ENCODE measurements at regions not wholly inside any gene's neighbourhood (a gene's known extent, or its start where the extent isn't known, plus 50 kb on each side); places are given as distances from the start of the nearest gene placed in this dataset.

DNA sequence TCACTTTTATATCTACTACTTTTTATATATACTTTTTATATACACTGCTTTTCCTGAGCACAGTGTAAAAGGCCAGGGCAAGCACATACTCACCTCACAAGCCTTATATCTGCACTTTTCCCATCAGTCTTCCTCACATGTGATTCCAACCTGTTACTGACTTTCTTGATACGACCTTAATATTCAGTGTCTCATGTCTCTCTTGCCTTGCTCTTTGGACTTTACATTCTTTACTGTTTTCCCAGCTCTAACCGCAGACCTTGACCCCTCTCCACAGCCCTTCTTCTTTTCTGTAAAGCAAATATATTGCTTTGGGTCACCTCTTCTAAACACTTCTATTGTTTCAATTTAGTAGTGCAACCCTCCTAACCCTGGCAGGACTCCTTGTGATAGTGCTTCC, 353.1 kb upstream of the ANO5 start:
- H3K4me1 ChIP-seq: no peaks in the 10 kb centered on the region
- no peak overlapping the region for H3K4me3 ChIP-seq
- intact Hi-C loops (cut with DNase I): loop anchor here in 1 of 2 donors (10.0 kb wide), 1 partner anchor 45 kb away; no protein-coding TSS in a partner anchor
- H3K27ac ChIP-seq: no peak overlapping the region
- no peaks in the 10 kb centered on the region for H3K36me3 ChIP-seq
- DNase-seq (no peak), ATAC-seq (no peak)
- H3K27me3 ChIP-seq: no peaks in the 10 kb centered on the region
- no peaks in the 10 kb centered on the region for H3K9me3 ChIP-seq
- TF ChIP-seq, protein P1, sequence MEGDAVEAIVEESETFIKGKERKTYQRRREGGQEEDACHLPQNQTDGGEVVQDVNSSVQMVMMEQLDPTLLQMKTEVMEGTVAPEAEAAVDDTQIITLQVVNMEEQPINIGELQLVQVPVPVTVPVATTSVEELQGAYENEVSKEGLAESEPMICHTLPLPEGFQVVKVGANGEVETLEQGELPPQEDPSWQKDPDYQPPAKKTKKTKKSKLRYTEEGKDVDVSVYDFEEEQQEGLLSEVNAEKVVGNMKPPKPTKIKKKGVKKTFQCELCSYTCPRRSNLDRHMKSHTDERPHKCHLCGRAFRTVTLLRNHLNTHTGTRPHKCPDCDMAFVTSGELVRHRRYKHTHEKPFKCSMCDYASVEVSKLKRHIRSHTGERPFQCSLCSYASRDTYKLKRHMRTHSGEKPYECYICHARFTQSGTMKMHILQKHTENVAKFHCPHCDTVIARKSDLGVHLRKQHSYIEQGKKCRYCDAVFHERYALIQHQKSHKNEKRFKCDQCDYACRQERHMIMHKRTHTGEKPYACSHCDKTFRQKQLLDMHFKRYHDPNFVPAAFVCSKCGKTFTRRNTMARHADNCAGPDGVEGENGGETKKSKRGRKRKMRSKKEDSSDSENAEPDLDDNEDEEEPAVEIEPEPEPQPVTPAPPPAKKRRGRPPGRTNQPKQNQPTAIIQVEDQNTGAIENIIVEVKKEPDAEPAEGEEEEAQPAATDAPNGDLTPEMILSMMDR (IDR thresholded peaks at IDR 0.05): no peak

DNA sequence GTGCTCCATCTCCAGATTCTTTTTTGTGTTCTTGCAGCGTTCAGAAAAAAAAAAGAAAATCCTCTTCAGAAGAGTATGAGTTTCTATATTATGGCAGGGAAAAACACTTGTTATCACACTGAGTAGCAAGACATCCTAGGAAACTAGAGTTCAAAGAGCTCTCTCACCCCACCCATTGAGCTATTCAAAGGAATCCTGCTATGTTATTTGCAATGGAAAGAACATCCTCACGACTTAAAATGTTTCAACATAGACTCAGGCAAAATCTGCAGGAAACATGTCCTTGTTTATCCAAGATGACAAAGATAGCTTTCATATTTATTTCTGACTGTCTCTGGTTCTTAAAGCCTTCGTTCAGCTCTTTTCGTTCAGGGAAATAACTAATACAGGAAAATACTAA, 331.6 kb upstream of the ANO5 start:
- Histone ChIP-seq H3K36me3 (no peaks in the 10 kb centered on the region), H3K9me3 (no peaks in the 10 kb centered on the region), H3K4me1 (no peaks in the 10 kb centered on the region), H3K4me3 (no peak overlapping the region), H3K27me3 (no peaks in the 10 kb centered on the region), H3K27ac (no peak overlapping the region)
- TF ChIP-seq, protein P1 (IDR thresholded peaks at IDR 0.05): no peak
- intact Hi-C loops (cut with DNase I): no loop called here
- ATAC-seq (no peak), DNase-seq (no peak)

DNA sequence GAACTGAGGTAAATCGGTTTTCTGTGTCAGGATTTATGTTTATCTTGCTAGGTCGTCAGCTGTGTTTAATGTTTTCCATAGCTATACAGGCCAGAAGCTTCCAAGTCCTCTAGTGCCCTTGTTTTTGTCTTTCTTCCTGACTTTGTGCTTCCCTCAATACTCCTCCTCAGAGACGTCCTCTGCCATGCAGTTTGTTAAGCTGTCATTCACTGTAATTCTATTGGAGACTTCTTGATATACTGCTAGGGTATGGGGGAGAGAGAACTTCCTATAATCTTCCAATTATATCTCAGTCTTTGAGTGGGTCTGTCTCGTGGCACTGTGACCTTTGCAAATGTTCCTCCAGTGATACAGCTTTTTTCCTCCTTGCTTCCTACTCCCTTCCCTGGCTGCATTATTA, 327.3 kb upstream of the ANO5 start:
- Histone ChIP-seq H3K27me3 (no peaks in the 10 kb centered on the region), H3K4me3 (no peak overlapping the region), H3K36me3 (no peaks in the 10 kb centered on the region), H3K9me3 (no peaks in the 10 kb centered on the region), H3K27ac (no peak overlapping the region), H3K4me1 (no peaks in the 10 kb centered on the region)
- DNase-seq (no peak), ATAC-seq (no peak)
- intact Hi-C loops (cut with DNase I): no loop called here
- TF ChIP-seq, protein P1 (IDR thresholded peaks at IDR 0.05): no peak

DNA sequence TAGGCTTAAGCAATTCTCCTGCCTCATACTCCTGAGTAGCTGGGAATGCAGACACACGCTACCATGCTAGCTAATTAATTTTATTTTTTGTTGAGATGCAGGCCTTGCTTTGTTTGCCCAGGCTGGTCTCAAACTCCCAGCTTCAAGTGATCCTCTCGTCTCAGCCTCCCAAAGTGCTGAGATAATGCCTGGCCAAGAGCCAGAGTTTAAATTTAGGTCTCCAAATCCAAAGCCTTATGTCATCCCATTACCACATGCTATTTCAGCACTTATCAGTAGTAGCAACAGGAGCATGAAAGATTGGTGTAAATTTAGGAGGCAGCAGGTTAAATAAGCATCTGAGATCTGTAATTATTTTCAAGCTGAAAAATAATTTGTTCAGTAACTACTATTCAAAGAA, 326.1 kb upstream of the ANO5 start:
- H3K4me3 ChIP-seq: no peak overlapping the region
- intact Hi-C loops (cut with DNase I): no loop called here
- no peak overlapping the region for H3K27ac ChIP-seq
- TF ChIP-seq, protein P1 (IDR thresholded peaks at IDR 0.05): no peak
- no peaks in the 10 kb centered on the region for H3K9me3 ChIP-seq
- DNase-seq: no peak
- H3K27me3 ChIP-seq: no peaks in the 10 kb centered on the region
- H3K4me1 ChIP-seq: no peaks in the 10 kb centered on the region
- no peaks in the 10 kb centered on the region for H3K36me3 ChIP-seq
- ATAC-seq: no peak

DNA sequence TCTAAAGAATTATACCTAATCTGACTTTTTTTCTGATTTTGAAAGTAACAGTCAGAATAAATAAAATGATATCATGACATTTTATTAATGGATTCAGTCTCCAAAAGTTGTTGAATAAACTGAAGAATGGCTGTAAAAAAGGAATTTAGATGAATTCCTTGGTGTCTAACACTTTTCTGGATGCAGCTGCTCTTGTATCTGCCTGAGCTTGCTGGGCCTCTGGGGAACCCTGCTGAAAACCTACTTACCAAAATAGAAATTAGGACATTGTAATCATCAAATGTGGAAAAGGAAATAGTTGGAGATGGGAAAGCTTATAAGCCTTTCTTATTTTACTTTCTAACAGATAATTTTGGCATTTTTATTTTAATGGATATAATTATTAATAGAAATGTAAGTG, 315.7 kb upstream of the ANO5 start:
- intact Hi-C loops (cut with DNase I): no loop called here
- no peak for DNase-seq
- Histone ChIP-seq H3K4me3 (no peak overlapping the region), H3K9me3 (peaks cover 0 to 3% of the 10 kb centered on the region in 2 donors), H3K27ac (no peak overlapping the region), H3K27me3 (no peaks in the 10 kb centered on the region), H3K4me1 (no peaks in the 10 kb centered on the region), H3K36me3 (no peaks in the 10 kb centered on the region)
- TF ChIP-seq, protein P1 (IDR thresholded peaks at IDR 0.05): no peak
- ATAC-seq: no peak
